OCI-LY7 (cell line): ENCODE measurements at regions not wholly inside any gene's neighbourhood (a gene's known extent, or its start where the extent isn't known, plus 50 kb on each side); places are given as distances from the start of the nearest gene placed in this dataset.

ENCODE experiments used
- BruUV-seq: library from RNA; stranded (reverse); fragments of 400-500 nt; replicated peaks from 2 replicates; lab custom pipeline; 2021; lab: Mats Ljungman, UMichigan
- CTCF ChIA-PET: fragments of 300-600 bp; sonication (Branson Sonifier 250); formaldehyde crosslinking; loops from one replicate; lab custom pipeline; 2022; ENCODE audit warnings: antibody characterized with exemption; ENCODE audit not compliant: unreplicated experiment; lab: Charles Lee
- POLR2A ChIA-PET: fragments of 300-600 bp; sonication (Branson Sonifier 250); formaldehyde crosslinking; loops from one replicate; lab custom pipeline; 2022; ENCODE audit warnings: antibody characterized with exemption; lab: Charles Lee
- DNase-seq: peaks from one replicate; pipeline ENCODE4 v3.0.0-alpha.2; 2015; ENCODE audit warnings: low spot score
- H2AFZ ChIP-seq: fragments of 200-600 bp; sonication (generic), shearing (Covaris generic); 2 replicates; pipeline ENCODE4 v1.6.1; 2014; ENCODE audit warnings: mild to moderate bottlenecking, antibody characterized with exemption, low read length, moderate library complexity
- H3K27ac ChIP-seq: fragments of 200-600 bp; sonication (generic); 2 replicates; pipeline ENCODE4 v1.5.1; 2014; ENCODE audit warnings: mixed run types, low read depth, mild to moderate bottlenecking, moderate library complexity, low read length, inconsistent platforms; ENCODE audit not compliant: poor library complexity, severe bottlenecking
- H3K36me3 ChIP-seq: fragments of 200-600 bp; sonication (generic); 2 replicates; pipeline ENCODE4 v1.6.1; 2014; ENCODE audit warnings: mild to moderate bottlenecking, antibody characterized with exemption, low read length, moderate library complexity, mixed read lengths; ENCODE audit not compliant: insufficient read depth
- H3K4me1 ChIP-seq: fragments of 200-600 bp; sonication (generic); 2 replicates; pipeline ENCODE4 v1.5.1; 2014; ENCODE audit warnings: mild to moderate bottlenecking, low read length; ENCODE audit not compliant: insufficient read depth, poor library complexity, severe bottlenecking
- H3K4me2 ChIP-seq: fragments of 200-600 bp; sonication (generic); 2 replicates; pipeline ENCODE4 v1.6.1; 2014; ENCODE audit warnings: mild to moderate bottlenecking, low read length
- H3K4me3 ChIP-seq: fragments of 200-600 bp; sonication (generic); 2 replicates; pipeline ENCODE4 v1.5.1; 2014; ENCODE audit warnings: mild to moderate bottlenecking, low read depth, low read length; ENCODE audit not compliant: poor library complexity, severe bottlenecking
- H3K79me2 ChIP-seq: fragments of 200-600 bp; sonication (generic); 2 replicates; pipeline ENCODE4 v1.6.1; 2016; ENCODE audit warnings: low read depth, mild to moderate bottlenecking, low read length, moderate library complexity, mixed read lengths; ENCODE audit not compliant: insufficient read depth
- H3K9me2 ChIP-seq: fragments of 200-600 bp; sonication (generic); 2 replicates; pipeline ENCODE4 v1.6.1; 2016; ENCODE audit warnings: mild to moderate bottlenecking, low read length, mixed read lengths; ENCODE audit not compliant: insufficient read depth
- H3K9me3 ChIP-seq: fragments of 200-600 bp; sonication (generic); 2 replicates; pipeline ENCODE4 v1.6.1; 2014; ENCODE audit warnings: mild to moderate bottlenecking, mixed run types, low read length, mixed read lengths
- H4K20me1 ChIP-seq: fragments of 200-600 bp; sonication (generic); 2 replicates; pipeline ENCODE4 v1.6.1; 2014; ENCODE audit warnings: mild to moderate bottlenecking, antibody characterized with exemption, low read length, moderate library complexity, mixed read lengths; ENCODE audit not compliant: insufficient read depth
- CTCF ChIP-seq: fragments of 200-600 bp; sonication (generic); conservative IDR thresholded peaks from 2 replicates; pipeline ENCODE4 v1.5.1; 2014; ENCODE audit warnings: mild to moderate bottlenecking, antibody characterized with exemption, low read length, moderate library complexity, mixed read lengths
- EZH2phosphoT487 ChIP-seq: fragments of 200-600 bp; sonication (generic); IDR thresholded peaks from 2 replicates; pipeline ENCODE4 v1.6.1; 2018; ENCODE audit warnings: low read depth, borderline replicate concordance, mild to moderate bottlenecking, mixed run types, antibody characterized with exemption, low read length, moderate library complexity, mixed read lengths
- intact Hi-C: fragments of 100-400 bp; cut with micrococcal nuclease; formaldehyde crosslinking; loops from one replicate; pipeline ENCODE4 v1.10.0; 2022; ENCODE audit not compliant: unreplicated experiment

GRCh38 chr2:70356941-70357683 lies 55.2 kb upstream of the FAM136A start:
- no peak overlapping the region for H3K4me2 ChIP-seq
- H4K20me1 ChIP-seq: no peaks in the 10 kb centered on the region
- DNase-seq: no peak
- no peaks in the 10 kb centered on the region for H3K4me1 ChIP-seq
- no peak overlapping the region for H2AFZ ChIP-seq
- no peaks in the 10 kb centered on the region for H3K36me3 ChIP-seq
- intact Hi-C loops: no loop called here
- no peaks in the 10 kb centered on the region for H3K79me2 ChIP-seq
- TF ChIP-seq CTCF (no peak), EZH2phosphoT487 (no peak)
- H3K9me2 ChIP-seq: no peaks in the 10 kb centered on the region
- ChIA-PET POLR2A (interaction anchor here (0.7 kb wide), 2 partner anchors 447 to 566 kb away, joined by 3 to 5 read pairs; no protein-coding TSS in a partner anchor), CTCF (no interaction called here)
- no TSS peak for BruUV-seq
- H3K9me3 ChIP-seq: no peaks in the 10 kb centered on the region
- no peak overlapping the region for H3K4me3 ChIP-seq
- no peak overlapping the region for H3K27ac ChIP-seq

GRCh38 chr2:70354264-70354949 lies 52.5 kb upstream of the FAM136A start:
- no peak overlapping the region for H3K4me2 ChIP-seq
- H3K9me2 ChIP-seq: no peaks in the 10 kb centered on the region
- H3K4me3 ChIP-seq: no peak overlapping the region
- H3K27ac ChIP-seq: no peak overlapping the region
- CTCF ChIA-PET: no interaction called here
- DNase-seq: no peak
- H4K20me1 ChIP-seq: no peaks in the 10 kb centered on the region
- no peak overlapping the region for H2AFZ ChIP-seq
- intact Hi-C loops: no loop called here
- no peaks in the 10 kb centered on the region for H3K9me3 ChIP-seq
- no peaks in the 10 kb centered on the region for H3K79me2 ChIP-seq
- POLR2A ChIA-PET: interaction anchor here (0.5 to 0.7 kb wide), 2 partner anchors 32 to 43 kb away, joined by 3 to 4 read pairs; no protein-coding TSS in a partner anchor
- TF ChIP-seq EZH2phosphoT487 (no peak), CTCF (no peak)
- no TSS peak for BruUV-seq
- H3K4me1 ChIP-seq: no peaks in the 10 kb centered on the region
- no peaks in the 10 kb centered on the region for H3K36me3 ChIP-seq
